Kidney epithelial cell (primary cell): ENCODE measurements at regions not wholly inside any gene's neighbourhood (a gene's known extent, or its start where the extent isn't known, plus 50 kb on each side); places are given as distances from the start of the nearest gene placed in this dataset.

Experiments
- DNase-seq: peaks from one replicate; pipeline ENCODE4 v3.0.0-alpha.2; 2010; ENCODE audit warnings: low read depth
- H3K27me3 ChIP-seq: 2 replicates; pipeline ENCODE4 v1.6.0; 2011; ENCODE audit warnings: low read length; ENCODE audit not compliant: control insufficient read depth, insufficient read depth
- H3K36me3 ChIP-seq: 2 replicates; pipeline ENCODE4 v1.5.1; 2011; ENCODE audit warnings: low read length; ENCODE audit not compliant: control insufficient read depth, insufficient read depth
- H3K4me3 ChIP-seq: 2 replicates; pipeline ENCODE4 v1.5.1; 2011; ENCODE audit warnings: low read depth, mild to moderate bottlenecking, control low read depth, low read length
- CTCF ChIP-seq: IDR thresholded peaks from 2 replicates; pipeline ENCODE4 v1.5.1; 2011; ENCODE audit warnings: mild to moderate bottlenecking, moderate library complexity, low read length, control low read depth, inconsistent platforms; ENCODE audit not compliant: insufficient read depth, poor library complexity, severe bottlenecking

GRCh38 chr6:3620937-3621336 lies 130.6 kb downstream of the PXDC1 start:
- Histone ChIP-seq H3K4me3 (no peak overlapping the region), H3K27me3 (peaks cover 27% of the 10 kb centered on the region), H3K36me3 (no peaks in the 10 kb centered on the region)
- DNase-seq, result no peak
- no peak for TF ChIP-seq CTCF

GRCh38 chr6:3620389-3620788 lies 131.1 kb downstream of the PXDC1 start:
- Histone ChIP-seq H3K4me3 (no peak overlapping the region), H3K36me3 (no peaks in the 10 kb centered on the region), H3K27me3 (peaks cover 23% of the 10 kb centered on the region)
- DNase-seq, result no peak
- no peak for TF ChIP-seq CTCF

GRCh38 chr6:3619800-3620199 lies 131.7 kb downstream of the PXDC1 start:
- DNase-seq, result no peak
- no peak overlapping the region for H3K4me3 ChIP-seq
- H3K27me3 ChIP-seq, result peaks cover 21% of the 10 kb centered on the region
- no peaks in the 10 kb centered on the region for H3K36me3 ChIP-seq
- TF ChIP-seq CTCF, result no peak

- H3K27me3 ChIP-seq, result peaks cover 17% of the 10 kb centered on the region
These were observed 132.3 kb downstream of the PXDC1 start for GRCh38 chr6:3619201-3619600.

GRCh38 chr6:3618642-3619041 lies 132.9 kb downstream of the PXDC1 start:
- TF ChIP-seq CTCF, result no peak
- DNase-seq, result no peak
- H3K36me3 ChIP-seq, result no peaks in the 10 kb centered on the region
- H3K27me3 ChIP-seq, result peaks cover 11% of the 10 kb centered on the region
- no peak overlapping the region for H3K4me3 ChIP-seq

More at GRCh38 chr6:3619201-3619600, 132.3 kb downstream of the PXDC1 start:
- no peak for DNase-seq
- H3K4me3 ChIP-seq, result no peak overlapping the region
- TF ChIP-seq CTCF, result no peak
- no peaks in the 10 kb centered on the region for H3K36me3 ChIP-seq

- Histone ChIP-seq H3K27me3 (peaks cover 5% of the 10 kb centered on the region), H3K36me3 (no peaks in the 10 kb centered on the region), H3K4me3 (no peak overlapping the region)
- no peak for TF ChIP-seq CTCF
- no peak for DNase-seq
These were observed 133.7 kb downstream of the PXDC1 start for GRCh38 chr6:3617681-3618311.
